ENCODE measurements at regions not wholly inside any gene's neighbourhood (a gene's known extent, or its start where the extent isn't known, plus 50 kb on each side); places are given as distances from the start of the nearest gene placed in this dataset.

DNA sequence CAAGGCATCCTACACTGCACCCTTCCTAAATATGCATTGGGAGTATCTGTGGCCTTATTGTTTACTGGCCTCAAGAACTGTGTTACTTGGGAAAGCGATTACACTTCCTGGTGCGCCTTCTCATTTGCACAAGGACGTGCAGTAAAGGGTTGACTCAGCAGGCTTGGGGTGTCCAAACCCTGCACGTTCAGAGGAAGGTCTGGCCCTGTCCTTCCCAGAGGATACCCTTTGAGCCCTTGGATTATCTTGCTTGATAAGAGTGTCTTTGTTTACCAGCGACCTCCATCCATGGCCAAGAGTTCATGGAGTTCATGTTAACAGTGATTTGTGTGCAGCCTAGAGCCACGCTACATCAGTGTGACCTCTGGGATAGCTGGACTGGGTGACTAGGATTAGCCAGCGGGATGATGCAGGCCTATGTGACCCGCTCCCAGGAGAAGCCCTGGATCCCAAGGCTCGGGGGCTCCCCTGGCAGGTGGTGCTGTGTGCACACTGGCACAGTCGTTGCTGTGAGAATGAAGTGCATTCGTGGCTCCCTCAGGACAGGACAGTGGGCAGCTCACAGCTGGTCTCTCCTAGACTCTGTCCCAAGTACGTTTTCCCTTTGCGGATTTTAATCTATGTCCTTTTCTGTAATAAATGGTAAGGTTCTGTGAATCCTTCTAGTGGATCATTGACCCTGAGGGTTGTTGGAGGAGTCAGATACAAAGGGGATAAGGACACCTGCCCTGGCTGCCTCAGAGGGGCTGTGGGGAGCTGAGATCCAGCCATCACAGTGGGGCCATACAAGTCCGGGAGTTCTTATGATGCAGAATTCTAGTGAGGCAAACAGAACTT lies 73.5 kb downstream of the TTLL2 start:
- no peak overlapping the region for H3K27ac ChIP-seq
- no peak for TF ChIP-seq CTCF (conservative IDR thresholded peaks at IDR 0.05)
- no peak for TF ChIP-seq ZFX (IDR thresholded peaks at IDR 0.05)

DNA sequence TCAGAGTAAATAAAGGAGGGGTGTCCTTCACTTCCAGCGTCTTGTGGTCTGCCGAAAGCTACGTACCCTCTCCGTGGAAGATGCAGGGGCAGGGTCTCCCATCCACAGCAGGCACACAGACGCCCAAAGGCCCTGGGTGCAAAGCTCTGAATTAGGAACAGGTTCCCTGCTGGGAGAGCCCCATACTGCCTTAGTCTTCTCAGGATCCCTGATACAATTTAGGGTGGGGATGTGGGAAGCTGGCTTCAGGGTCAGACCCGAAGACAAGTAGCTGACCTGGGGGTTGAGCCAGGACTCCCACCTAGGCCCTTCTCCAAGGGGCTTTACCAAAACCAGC lies 74.1 kb downstream of the TTLL2 start:
- TF ChIP-seq ZFX (IDR thresholded peaks at IDR 0.05) (no peak), CTCF (conservative IDR thresholded peaks at IDR 0.05) (no peak)
- H3K27ac ChIP-seq = no peak overlapping the region

DNA sequence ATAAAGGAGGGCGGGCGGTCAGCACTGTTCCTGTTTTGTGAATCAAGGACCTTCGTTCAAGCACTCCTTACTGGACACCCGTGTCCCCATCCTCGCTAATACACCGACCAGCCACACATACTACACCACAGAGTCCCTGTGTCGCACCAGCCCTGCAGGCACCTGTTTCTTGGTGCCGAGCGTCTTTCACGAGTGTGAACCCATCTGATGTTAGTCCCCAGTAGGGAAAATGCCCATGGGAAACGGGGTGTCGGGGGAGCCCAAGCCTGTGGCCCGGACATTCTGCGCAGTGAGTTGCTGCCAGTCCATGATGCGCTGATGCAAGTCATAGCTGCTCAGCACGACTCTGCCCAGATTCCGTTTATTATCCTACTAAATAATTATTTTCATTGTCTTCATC lies 74.7 kb downstream of the TTLL2 start:
- no peak overlapping the region for H3K27ac ChIP-seq
- no peak for TF ChIP-seq CTCF (conservative IDR thresholded peaks at IDR 0.05)
- TF ChIP-seq ZFX (IDR thresholded peaks at IDR 0.05) = no peak

DNA sequence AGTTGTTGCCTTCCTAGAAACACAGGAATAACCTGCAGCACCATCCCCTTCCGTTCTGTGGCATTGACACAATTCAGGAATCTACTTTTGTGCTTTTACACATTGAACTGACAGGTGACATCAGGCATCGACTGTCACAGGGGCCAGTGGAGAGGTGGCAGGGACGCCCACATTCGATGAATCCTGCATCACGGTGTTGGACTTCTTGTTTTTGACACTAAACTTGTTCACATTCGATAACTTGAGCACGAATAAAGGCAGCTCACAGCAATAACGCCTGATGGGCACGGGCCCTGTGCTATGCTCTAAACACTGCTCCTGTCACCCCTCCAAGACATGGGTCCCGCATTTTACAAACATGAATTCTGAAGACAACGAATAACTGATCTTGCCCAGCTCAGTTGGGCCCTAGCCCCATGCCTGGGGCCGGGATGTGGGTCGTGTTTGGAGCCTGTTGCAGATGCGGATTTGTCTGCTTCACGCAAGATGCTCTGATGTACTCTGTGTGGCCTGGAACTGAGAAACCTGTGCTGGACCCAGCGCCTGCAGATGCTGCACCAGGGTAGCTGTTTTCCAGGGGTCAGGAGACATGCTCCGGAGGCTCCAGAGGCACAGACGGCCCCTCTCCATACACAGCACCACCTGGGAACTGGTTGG lies 75.7 kb downstream of the TTLL2 start:
- TF ChIP-seq CTCF (conservative IDR thresholded peaks at IDR 0.05) (no peak), ZFX (IDR thresholded peaks at IDR 0.05) (no peak)
- H3K27ac ChIP-seq = no peak overlapping the region

GRCh38 chr6:167401525-167402194 lies 76.8 kb downstream of the TTLL2 start:
- H3K27ac ChIP-seq = no peak overlapping the region

GRCh38 chr6:167402195-167402686 lies 77.4 kb downstream of the TTLL2 start:
- no peak for TF ChIP-seq ZFX (IDR thresholded peaks at IDR 0.05)
- TF ChIP-seq CTCF (conservative IDR thresholded peaks at IDR 0.05) = no peak
- H3K27ac ChIP-seq = no peak overlapping the region

More at GRCh38 chr6:167401525-167402194, 76.8 kb downstream of the TTLL2 start:
- no peak for TF ChIP-seq ZFX (IDR thresholded peaks at IDR 0.05)
- TF ChIP-seq CTCF (conservative IDR thresholded peaks at IDR 0.05) = no peak

DNA sequence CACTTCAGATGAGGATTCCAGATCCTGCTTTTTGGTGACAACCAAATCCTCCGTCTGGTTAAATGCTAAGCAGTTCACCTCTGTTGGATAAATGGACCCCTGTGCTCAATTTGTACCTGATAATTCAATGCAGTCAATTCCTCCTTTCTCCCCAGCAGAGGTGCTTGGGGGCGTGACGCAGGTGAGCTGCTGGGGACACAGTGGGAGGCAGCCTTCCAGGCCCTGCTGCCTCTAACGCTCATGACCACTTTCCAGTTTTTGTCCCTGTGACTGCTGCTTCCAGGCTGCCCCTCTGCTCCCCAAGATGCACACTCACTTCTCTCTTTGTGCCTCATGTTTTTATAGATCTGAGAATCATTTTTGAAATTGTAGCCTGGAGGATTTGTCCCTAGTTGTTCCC lies 78.5 kb downstream of the TTLL2 start:
- no peak overlapping the region for H3K27ac ChIP-seq
- TF ChIP-seq CTCF (conservative IDR thresholded peaks at IDR 0.05) (no peak), ZFX (IDR thresholded peaks at IDR 0.05) (no peak)

All from C4-2B (cell line).